Neural progenitor cell (in vitro differentiated cells): ENCODE measurements at regions not wholly inside any gene's neighbourhood (a gene's known extent, or its start where the extent isn't known, plus 50 kb on each side); places are given as distances from the start of the nearest gene placed in this dataset.

ENCODE experiments used
- DNase-seq: peaks from one replicate; pipeline ENCODE4 v3.0.0-alpha.2; 2016; ENCODE audit warnings: low spot score
- H2AFZ ChIP-seq: fragments of 200-600 bp; sonication (generic); replicated peaks from 2 replicates; pipeline ENCODE4 v1.6.1; 2016; ENCODE audit warnings: antibody characterized with exemption
- H3F3A ChIP-seq: fragments of 200-600 bp; sonication (generic); 2 replicates; pipeline ENCODE4 v1.6.1; 2016; ENCODE audit warnings: antibody characterized with exemption, low read depth
- H3K27ac ChIP-seq: fragments of 200-600 bp; sonication (generic); 2 replicates; pipeline ENCODE4 v1.5.1; 2016; ENCODE audit warnings: mild to moderate bottlenecking
- H3K27me3 ChIP-seq: fragments of 200-600 bp; sonication (generic); 2 replicates; pipeline ENCODE4 v1.6.1; 2016; ENCODE audit warnings: mild to moderate bottlenecking, moderate library complexity
- H3K36me3 ChIP-seq: fragments of 200-600 bp; sonication (generic); 2 replicates; pipeline ENCODE4 v1.5.1; 2016
- H3K4me1 ChIP-seq: fragments of 200-600 bp; sonication (generic); 2 replicates; pipeline ENCODE4 v1.6.1; 2016; ENCODE audit warnings: mixed run types
- H3K4me2 ChIP-seq: fragments of 200-600 bp; sonication (generic); 2 replicates; pipeline ENCODE4 v1.6.1; 2016
- H3K4me3 ChIP-seq: fragments of 200-600 bp; sonication (generic); 2 replicates; pipeline ENCODE4 v1.5.1; 2016
- H3K79me2 ChIP-seq: fragments of 200-600 bp; sonication (generic); 2 replicates; pipeline ENCODE4 v1.6.1; 2016; ENCODE audit warnings: low read depth
- H3K9ac ChIP-seq: fragments of 200-600 bp; sonication (generic); 2 replicates; pipeline ENCODE4 v1.6.1; 2016
- H3K9me3 ChIP-seq: fragments of 200-600 bp; sonication (generic); 2 replicates; pipeline ENCODE4 v1.5.1; 2016; ENCODE audit warnings: low read depth
- H4K20me1 ChIP-seq: fragments of 200-600 bp; sonication (generic); 2 replicates; pipeline ENCODE4 v1.6.1; 2016; ENCODE audit warnings: low read depth
- H3K27ac Mint-ChIP-seq: 3 replicates; pipeline ENCODE4 v1.8.0; 2021; ENCODE audit warnings: mixed read lengths
- H3K27me3 Mint-ChIP-seq: 2 replicates; pipeline ENCODE4 v1.8.0; 2022; ENCODE audit warnings: low read depth, mild to moderate bottlenecking, inconsistent platforms, moderate library complexity, mixed read lengths; ENCODE audit not compliant: insufficient read depth
- H3K36me3 Mint-ChIP-seq: 3 replicates; pipeline ENCODE4 v1.8.0; 2021; ENCODE audit warnings: mixed read lengths
- H3K4me1 Mint-ChIP-seq: 3 replicates; pipeline ENCODE4 v1.8.0; 2021; ENCODE audit warnings: mixed read lengths
- H3K4me3 Mint-ChIP-seq: 3 replicates; pipeline ENCODE4 v1.8.0; 2021; ENCODE audit warnings: mild to moderate bottlenecking, moderate library complexity, mixed read lengths
- H3K9me3 Mint-ChIP-seq: 3 replicates; pipeline ENCODE4 v1.8.0; 2020; ENCODE audit warnings: mixed read lengths
- CTCF ChIP-seq: fragments of 200-600 bp; sonication (generic); IDR thresholded peaks from 2 replicates; pipeline ENCODE4 v1.5.1; 2017; ENCODE audit warnings: antibody characterized with exemption, mild to moderate bottlenecking
- EZH2 ChIP-seq: fragments of 200-600 bp; sonication (generic); IDR thresholded peaks from 2 replicates; pipeline ENCODE4 v1.6.1; 2017; ENCODE audit warnings: antibody characterized with exemption, mild to moderate bottlenecking, moderate library complexity
- EZH2phosphoT487 ChIP-seq: fragments of 200-600 bp; sonication (generic); IDR thresholded peaks from 2 replicates; pipeline ENCODE4 v1.6.1; 2017; ENCODE audit warnings: antibody characterized with exemption

GRCh38 chr20:6355754-6356451, 233.1 kb upstream of the FERMT1 start:
- no peaks in the 10 kb centered on the region for H3K4me1 Mint-ChIP-seq
- H3K27me3 ChIP-seq: no peaks in the 10 kb centered on the region
- no peaks in the 10 kb centered on the region for H3K36me3 ChIP-seq
- H3K9me3 Mint-ChIP-seq: no peaks in the 10 kb centered on the region
- no peaks in the 10 kb centered on the region for H3K36me3 Mint-ChIP-seq
- H3K27ac ChIP-seq: no peak overlapping the region
- H3K27me3 Mint-ChIP-seq: peaks cover 2% of the 10 kb centered on the region
- H3K27ac Mint-ChIP-seq: no peak overlapping the region
- TF ChIP-seq EZH2 (no peak), CTCF (no peak), EZH2phosphoT487 (no peak)
- H3K4me3 ChIP-seq: no peak overlapping the region
- no peak overlapping the region for H3K4me2 ChIP-seq
- no peaks in the 10 kb centered on the region for H4K20me1 ChIP-seq
- no peak overlapping the region for H3K4me3 Mint-ChIP-seq
- no peaks in the 10 kb centered on the region for H3K4me1 ChIP-seq
- H2AFZ ChIP-seq: no peak overlapping the region
- no peaks in the 10 kb centered on the region for H3F3A ChIP-seq
- H3K79me2 ChIP-seq: no peaks in the 10 kb centered on the region
- H3K9ac ChIP-seq: no peak overlapping the region
- DNase-seq: no peak
- H3K9me3 ChIP-seq: no peaks in the 10 kb centered on the region

GRCh38 chr20:6348908-6349307, 226.1 kb upstream of the FERMT1 start:
- Mint-ChIP-seq H3K27ac (no peak overlapping the region), H3K36me3 (no peaks in the 10 kb centered on the region), H3K4me3 (no peak overlapping the region), H3K9me3 (no peaks in the 10 kb centered on the region), H3K4me1 (no peaks in the 10 kb centered on the region), H3K27me3 (peaks cover 2% of the 10 kb centered on the region)
- Histone ChIP-seq H3K4me2 (no peak overlapping the region), H3K9ac (no peak overlapping the region), H3K27me3 (no peaks in the 10 kb centered on the region), H3F3A (no peaks in the 10 kb centered on the region), H3K4me3 (no peak overlapping the region), H3K79me2 (no peaks in the 10 kb centered on the region), H2AFZ (no peak overlapping the region), H3K36me3 (no peaks in the 10 kb centered on the region), H3K4me1 (no peaks in the 10 kb centered on the region), H3K27ac (no peak overlapping the region), H3K9me3 (no peaks in the 10 kb centered on the region), H4K20me1 (no peaks in the 10 kb centered on the region)
- DNase-seq: no peak
- TF ChIP-seq EZH2phosphoT487 (no peak), EZH2 (no peak), CTCF (no peak)

- TF ChIP-seq EZH2 (no peak), CTCF (no peak), EZH2phosphoT487 (no peak)
- Histone ChIP-seq H3K27ac (no peak overlapping the region), H4K20me1 (no peaks in the 10 kb centered on the region), H3K27me3 (no peaks in the 10 kb centered on the region), H3K36me3 (no peaks in the 10 kb centered on the region), H2AFZ (no peak overlapping the region), H3K9me3 (no peaks in the 10 kb centered on the region), H3K9ac (no peak overlapping the region), H3K4me3 (no peak overlapping the region), H3K4me1 (no peaks in the 10 kb centered on the region), H3F3A (no peaks in the 10 kb centered on the region), H3K79me2 (no peaks in the 10 kb centered on the region), H3K4me2 (no peak overlapping the region)
- Mint-ChIP-seq H3K27ac (no peak overlapping the region), H3K27me3 (peaks cover 2% of the 10 kb centered on the region), H3K4me3 (no peak overlapping the region), H3K9me3 (no peaks in the 10 kb centered on the region), H3K36me3 (no peaks in the 10 kb centered on the region), H3K4me1 (no peaks in the 10 kb centered on the region)
- no peak for DNase-seq
These were observed 225.1 kb upstream of the FERMT1 start for GRCh38 chr20:6347916-6348315.
